ENCODE measurements at regions not wholly inside any gene's neighbourhood (a gene's known extent, or its start where the extent isn't known, plus 50 kb on each side); places are given as distances from the start of the nearest gene placed in this dataset.

DNA sequence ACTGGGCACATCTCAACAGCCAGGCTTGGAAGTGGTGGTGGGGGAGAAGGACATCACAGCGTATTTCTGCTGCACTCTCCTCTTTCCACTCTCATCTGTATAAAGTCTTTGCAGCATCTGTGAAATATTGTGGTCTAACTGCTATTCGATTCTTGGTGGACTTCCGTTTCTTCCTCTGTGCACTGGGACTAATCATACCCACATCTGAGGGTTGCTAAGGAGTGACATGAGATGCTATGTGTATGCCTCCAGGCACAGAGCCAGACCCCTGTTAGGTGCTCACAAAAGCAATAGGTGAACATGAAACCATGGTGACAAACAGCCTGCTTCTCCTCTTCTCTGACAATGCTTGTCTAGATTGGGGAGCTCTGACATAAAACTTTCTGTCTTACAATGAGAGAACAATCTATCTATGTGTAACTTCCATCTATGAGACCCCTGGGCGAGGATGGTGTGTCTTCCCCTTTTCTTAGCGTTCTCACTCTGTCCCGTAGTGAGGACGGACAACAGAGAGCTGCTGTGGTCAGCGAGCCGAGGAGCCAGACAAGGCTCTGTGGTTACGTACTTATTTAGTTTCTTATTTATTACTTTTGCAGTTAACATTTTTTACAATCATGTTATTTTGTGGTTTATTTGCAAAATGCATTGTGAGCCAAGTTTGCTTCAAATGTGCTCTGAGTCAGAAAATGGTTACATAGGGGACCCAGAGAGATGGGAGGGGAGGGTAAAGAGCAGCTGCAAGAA, 196.7 kb upstream of the TPRG1 start:
- no TSS peak for BruUV-seq (replicated peaks)
- Histone ChIP-seq H3K27ac (ENCODE audit: extremely low read length, insufficient read depth, low read length) (no peak overlapping the region), H3K4me2 (ENCODE audit: low read depth, low read length) (no peak overlapping the region)
- TF ChIP-seq, protein P1, sequence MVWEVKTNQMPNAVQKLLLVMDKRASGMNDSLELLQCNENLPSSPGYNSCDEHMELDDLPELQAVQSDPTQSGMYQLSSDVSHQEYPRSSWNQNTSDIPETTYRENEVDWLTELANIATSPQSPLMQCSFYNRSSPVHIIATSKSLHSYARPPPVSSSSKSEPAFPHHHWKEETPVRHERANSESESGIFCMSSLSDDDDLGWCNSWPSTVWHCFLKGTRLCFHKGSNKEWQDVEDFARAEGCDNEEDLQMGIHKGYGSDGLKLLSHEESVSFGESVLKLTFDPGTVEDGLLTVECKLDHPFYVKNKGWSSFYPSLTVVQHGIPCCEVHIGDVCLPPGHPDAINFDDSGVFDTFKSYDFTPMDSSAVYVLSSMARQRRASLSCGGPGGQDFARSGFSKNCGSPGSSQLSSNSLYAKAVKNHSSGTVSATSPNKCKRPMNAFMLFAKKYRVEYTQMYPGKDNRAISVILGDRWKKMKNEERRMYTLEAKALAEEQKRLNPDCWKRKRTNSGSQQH (CRISPR knock-in tag; IDR thresholded peaks at IDR 0.05; ENCODE audit: low read depth), result no peak
- TF ChIP-seq SOX13 (IDR thresholded peaks at IDR 0.05) (no peak), SOX13 (CRISPR knock-in tag; conservative IDR thresholded peaks at IDR 0.05 in 1 of 2, IDR thresholded peaks at IDR 0.05 in 1 of 2) (no peak), ZNF260 (CRISPR knock-in tag; IDR thresholded peaks at IDR 0.05; ENCODE audit: borderline replicate concordance, low read depth) (no peak), KAT2B (IDR thresholded peaks at IDR 0.05; ENCODE audit: borderline replicate concordance, low read depth, low read length) (no peak), ZNF138 (CRISPR knock-in tag; IDR thresholded peaks at IDR 0.05; ENCODE audit: low read depth) (no peak), ZNF619 (CRISPR knock-in tag; IDR thresholded peaks at IDR 0.05) (no peak), SNAPC2 (CRISPR knock-in tag; IDR thresholded peaks at IDR 0.05) (no peak), ZNF33A (CRISPR knock-in tag; IDR thresholded peaks at IDR 0.05; ENCODE audit: borderline replicate concordance) (no peak), HOXD1 (CRISPR knock-in tag; IDR thresholded peaks at IDR 0.05) (no peak), REPIN1 (CRISPR knock-in tag; IDR thresholded peaks at IDR 0.05; ENCODE audit: borderline replicate concordance, low read depth) (no peak), RCOR2 (CRISPR knock-in tag; IDR thresholded peaks at IDR 0.05) (no peak), ZNF773 (CRISPR knock-in tag; IDR thresholded peaks at IDR 0.05; ENCODE audit: borderline replicate concordance) (no peak), THAP11 (CRISPR knock-in tag; IDR thresholded peaks at IDR 0.05) (no peak)
- TF ChIP-seq, protein P2, sequence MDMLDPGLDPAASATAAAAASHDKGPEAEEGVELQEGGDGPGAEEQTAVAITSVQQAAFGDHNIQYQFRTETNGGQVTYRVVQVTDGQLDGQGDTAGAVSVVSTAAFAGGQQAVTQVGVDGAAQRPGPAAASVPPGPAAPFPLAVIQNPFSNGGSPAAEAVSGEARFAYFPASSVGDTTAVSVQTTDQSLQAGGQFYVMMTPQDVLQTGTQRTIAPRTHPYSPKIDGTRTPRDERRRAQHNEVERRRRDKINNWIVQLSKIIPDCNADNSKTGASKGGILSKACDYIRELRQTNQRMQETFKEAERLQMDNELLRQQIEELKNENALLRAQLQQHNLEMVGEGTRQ (IDR thresholded peaks at IDR 0.05; ENCODE audit: low read depth, low read length), result no peak
- TF ChIP-seq, protein P2 (CRISPR knock-in tag; IDR thresholded peaks at IDR 0.05; ENCODE audit: borderline replicate concordance), result no peak
- TF ChIP-seq, protein P3, sequence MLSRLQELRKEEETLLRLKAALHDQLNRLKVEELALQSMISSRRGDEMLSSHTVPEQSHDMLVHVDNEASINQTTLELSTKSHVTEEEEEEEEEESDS (CRISPR knock-in tag; IDR thresholded peaks at IDR 0.05; ENCODE audit: borderline replicate concordance), result no peak
- TF ChIP-seq, protein P4, sequence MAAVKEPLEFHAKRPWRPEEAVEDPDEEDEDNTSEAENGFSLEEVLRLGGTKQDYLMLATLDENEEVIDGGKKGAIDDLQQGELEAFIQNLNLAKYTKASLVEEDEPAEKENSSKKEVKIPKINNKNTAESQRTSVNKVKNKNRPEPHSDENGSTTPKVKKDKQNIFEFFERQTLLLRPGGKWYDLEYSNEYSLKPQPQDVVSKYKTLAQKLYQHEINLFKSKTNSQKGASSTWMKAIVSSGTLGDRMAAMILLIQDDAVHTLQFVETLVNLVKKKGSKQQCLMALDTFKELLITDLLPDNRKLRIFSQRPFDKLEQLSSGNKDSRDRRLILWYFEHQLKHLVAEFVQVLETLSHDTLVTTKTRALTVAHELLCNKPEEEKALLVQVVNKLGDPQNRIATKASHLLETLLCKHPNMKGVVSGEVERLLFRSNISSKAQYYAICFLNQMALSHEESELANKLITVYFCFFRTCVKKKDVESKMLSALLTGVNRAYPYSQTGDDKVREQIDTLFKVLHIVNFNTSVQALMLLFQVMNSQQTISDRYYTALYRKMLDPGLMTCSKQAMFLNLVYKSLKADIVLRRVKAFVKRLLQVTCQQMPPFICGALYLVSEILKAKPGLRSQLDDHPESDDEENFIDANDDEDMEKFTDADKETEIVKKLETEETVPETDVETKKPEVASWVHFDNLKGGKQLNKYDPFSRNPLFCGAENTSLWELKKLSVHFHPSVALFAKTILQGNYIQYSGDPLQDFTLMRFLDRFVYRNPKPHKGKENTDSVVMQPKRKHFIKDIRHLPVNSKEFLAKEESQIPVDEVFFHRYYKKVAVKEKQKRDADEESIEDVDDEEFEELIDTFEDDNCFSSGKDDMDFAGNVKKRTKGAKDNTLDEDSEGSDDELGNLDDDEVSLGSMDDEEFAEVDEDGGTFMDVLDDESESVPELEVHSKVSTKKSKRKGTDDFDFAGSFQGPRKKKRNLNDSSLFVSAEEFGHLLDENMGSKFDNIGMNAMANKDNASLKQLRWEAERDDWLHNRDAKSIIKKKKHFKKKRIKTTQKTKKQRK (IDR thresholded peaks at IDR 0.05; ENCODE audit: low read length), result no peak

More for the DNA sequence above, 196.7 kb upstream of the TPRG1 start:
- Histone ChIP-seq H4K20me1 (ENCODE audit: insufficient read depth, low read length) (no peaks in the 10 kb centered on the region), H2AFZ (ENCODE audit: low read length) (no peak overlapping the region), H3K36me3 (replicated peaks in 1 of 2; ENCODE audit: control insufficient read depth in 1 of 2, insufficient read depth in 2 of 2, low read length in 2 of 2) (no peaks in the 10 kb centered on the region), H3K9me3 (ENCODE audit: low read length) (no peaks in the 10 kb centered on the region), H3K9ac (ENCODE audit: insufficient read depth, low read depth, low read length) (no peak overlapping the region), H3K4me1 (ENCODE audit: insufficient read depth, low read length) (no peaks in the 10 kb centered on the region), H3K79me2 (ENCODE audit: insufficient read depth, low read length) (no peaks in the 10 kb centered on the region), H3K4me3 (replicated peaks in 1 of 3; ENCODE audit: insufficient read depth in 1 of 3, low read depth in 2 of 3, low read length in 3 of 3) (no peak overlapping the region), H3K27me3 (ENCODE audit: control insufficient read depth in 1 of 2, insufficient read depth in 2 of 2, low read length in 2 of 2) (no peaks in the 10 kb centered on the region; a peak in 1 of 5 replicates)
- intact Hi-C loops (cut with micrococcal nuclease; ENCODE audit: unreplicated experiment), result no loop called here
- ChIA-PET CTCF (ENCODE audit: low intra/inter-chr PET ratio, low total read pairs) (no interaction called here), POLR2A (no interaction called here)
- FAIRE-seq (no peak), DNase-seq (ENCODE audit: low spot score) (no peak), ATAC-seq (no peak)
- in situ Hi-C loops (cut with HindIII; ENCODE audit: extremely low pct_ligation_motif_present, low pct_unique_long_range_greater_than_20kb), result loop anchor here (25.0 kb wide), 1 partner anchor 763 kb away; no protein-coding TSS in a partner anchor
- WGBS (ENCODE audit: low lambda C conversion rate), result 58% methylated on average over 10 of the region's 10 CpGs
